ENCODE measurements at regions not wholly inside any gene's neighbourhood (a gene's known extent, or its start where the extent isn't known, plus 50 kb on each side); places are given as distances from the start of the nearest gene placed in this dataset.

- no peak for TF ChIP-seq CTCF (conservative IDR thresholded peaks at IDR 0.05)
- TF ChIP-seq ZFX (IDR thresholded peaks at IDR 0.05), result no peak
Measured at GRCh38 chr16:73483076-73483791, 435.3 kb upstream of the ZFHX3 start.

All from C4-2B (cell line).